ENCODE measurements at regions not wholly inside any gene's neighbourhood (a gene's known extent, or its start where the extent isn't known, plus 50 kb on each side); places are given as distances from the start of the nearest gene placed in this dataset.

DNA sequence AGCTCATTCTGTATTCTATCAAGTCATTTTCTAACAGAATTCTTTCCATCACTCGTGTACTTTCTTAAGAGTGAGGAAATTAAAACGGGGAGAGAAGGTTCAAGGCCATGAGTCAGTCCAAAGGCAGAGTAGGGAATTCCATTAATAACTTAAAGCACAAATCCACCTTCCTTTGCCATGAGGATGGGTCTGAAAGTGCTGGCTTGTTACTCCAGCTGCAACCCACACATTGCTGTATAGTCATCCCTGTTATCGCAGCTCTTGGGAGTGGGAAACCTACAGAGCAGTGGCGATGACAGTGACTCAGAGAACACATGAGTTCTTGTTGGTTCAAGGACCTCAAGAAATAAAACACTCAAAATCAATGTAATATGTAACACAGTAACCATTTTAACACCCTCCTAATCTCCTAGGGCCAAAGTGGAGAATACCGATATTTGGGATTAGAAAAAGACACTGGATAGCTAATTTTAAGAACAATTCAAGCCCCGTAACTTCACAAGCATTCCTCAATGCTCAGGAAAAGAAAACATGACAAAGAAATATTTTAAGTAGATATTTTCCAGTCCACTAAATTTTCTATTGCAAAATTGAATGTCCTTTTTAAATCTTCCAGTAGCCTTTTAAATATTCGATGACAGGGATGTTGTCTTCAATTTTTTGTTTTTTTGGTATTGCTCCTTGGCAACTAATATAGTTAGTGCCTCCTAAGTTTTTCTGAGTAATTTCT is 179.9 kb upstream of the THBS1 start:
- TF ChIP-seq, protein P1, sequence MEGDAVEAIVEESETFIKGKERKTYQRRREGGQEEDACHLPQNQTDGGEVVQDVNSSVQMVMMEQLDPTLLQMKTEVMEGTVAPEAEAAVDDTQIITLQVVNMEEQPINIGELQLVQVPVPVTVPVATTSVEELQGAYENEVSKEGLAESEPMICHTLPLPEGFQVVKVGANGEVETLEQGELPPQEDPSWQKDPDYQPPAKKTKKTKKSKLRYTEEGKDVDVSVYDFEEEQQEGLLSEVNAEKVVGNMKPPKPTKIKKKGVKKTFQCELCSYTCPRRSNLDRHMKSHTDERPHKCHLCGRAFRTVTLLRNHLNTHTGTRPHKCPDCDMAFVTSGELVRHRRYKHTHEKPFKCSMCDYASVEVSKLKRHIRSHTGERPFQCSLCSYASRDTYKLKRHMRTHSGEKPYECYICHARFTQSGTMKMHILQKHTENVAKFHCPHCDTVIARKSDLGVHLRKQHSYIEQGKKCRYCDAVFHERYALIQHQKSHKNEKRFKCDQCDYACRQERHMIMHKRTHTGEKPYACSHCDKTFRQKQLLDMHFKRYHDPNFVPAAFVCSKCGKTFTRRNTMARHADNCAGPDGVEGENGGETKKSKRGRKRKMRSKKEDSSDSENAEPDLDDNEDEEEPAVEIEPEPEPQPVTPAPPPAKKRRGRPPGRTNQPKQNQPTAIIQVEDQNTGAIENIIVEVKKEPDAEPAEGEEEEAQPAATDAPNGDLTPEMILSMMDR (IDR thresholded peaks at IDR 0.05; ENCODE audit: control extremely low read depth in 1 of 3, insufficient read depth in 1 of 3, low read depth in 1 of 3, low read length in 3 of 3), result no peak
- TF ChIP-seq POLR2AphosphoS5 (IDR thresholded peaks at IDR 0.05; ENCODE audit: low read depth, low read length) (no peak), POLR2A (IDR thresholded peaks at IDR 0.05; ENCODE audit: control extremely low read depth in 1 of 2, low read depth in 2 of 2, low read length in 2 of 2) (no peak), EP300 (IDR thresholded peaks at IDR 0.05; ENCODE audit: borderline replicate concordance in 1 of 2, low read depth in 2 of 2, low read length in 2 of 2) (no peak), KDM1A (IDR thresholded peaks at IDR 0.05; ENCODE audit: borderline replicate concordance, low read length) (no peak), CBX5 (IDR thresholded peaks at IDR 0.05; ENCODE audit: low read depth, low read length) (no peak), GABPA (IDR thresholded peaks at IDR 0.05; ENCODE audit: borderline replicate concordance, insufficient read depth, low read length) (no peak), RFX5 (IDR thresholded peaks at IDR 0.05; ENCODE audit: borderline replicate concordance, low read depth, low read length) (no peak)
